ENCODE measurements at regions not wholly inside any gene's neighbourhood (a gene's known extent, or its start where the extent isn't known, plus 50 kb on each side); places are given as distances from the start of the nearest gene placed in this dataset.
A peak's percentile ranks its signal among the peaks of the same experiment; 100 is the strongest.
"Not testable (repeated sequence)": the region's sequence is repeated elsewhere in the genome, so short reads cannot be mapped to it uniquely, and the experiment has no call there.

DNA sequence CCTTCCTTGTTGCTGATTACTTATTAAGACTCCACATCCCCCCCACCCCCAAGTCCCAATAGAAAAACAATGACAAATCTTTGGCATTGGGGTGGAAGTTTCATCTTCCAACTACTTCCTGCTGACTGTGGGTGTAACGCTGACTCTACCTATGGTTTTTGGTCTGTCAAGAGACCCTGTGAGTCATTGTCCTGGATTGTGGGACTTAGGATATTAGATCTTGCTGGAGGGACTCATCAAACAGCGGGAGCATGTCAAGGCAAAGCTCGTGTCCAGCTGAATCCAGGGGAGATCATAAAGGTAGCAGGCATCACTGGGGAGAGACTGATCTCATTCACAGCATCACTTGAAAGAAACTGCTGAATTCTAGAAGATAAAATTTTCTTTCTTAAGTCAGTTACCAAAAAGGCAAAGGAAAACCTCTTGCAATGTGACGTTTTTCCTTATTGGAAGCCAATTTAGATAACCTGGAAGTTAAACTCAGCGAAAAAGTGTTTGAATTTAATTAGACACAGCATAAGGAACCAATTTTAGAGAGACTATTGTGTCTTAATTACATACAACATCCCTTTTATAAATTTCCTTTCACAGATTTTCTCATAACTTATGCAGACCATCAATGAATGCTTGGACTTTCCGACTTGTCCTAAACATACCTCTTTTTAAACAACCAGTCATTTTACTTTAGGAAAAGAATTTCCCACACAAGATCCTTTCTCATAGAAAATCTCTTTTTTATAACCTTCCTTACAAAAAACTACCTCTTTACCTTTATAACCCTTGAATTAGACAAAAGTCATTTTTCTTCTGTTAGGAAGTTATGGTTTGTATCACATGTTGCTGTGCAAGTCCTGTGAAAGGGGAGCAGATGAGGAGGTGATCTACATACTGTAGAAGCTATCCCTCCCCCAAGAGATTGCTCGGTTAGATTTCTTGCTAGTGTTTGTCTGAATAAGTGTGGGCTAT lies 94.6 kb upstream of the SCAF11 start:
- no peak for DNase-seq

DNA sequence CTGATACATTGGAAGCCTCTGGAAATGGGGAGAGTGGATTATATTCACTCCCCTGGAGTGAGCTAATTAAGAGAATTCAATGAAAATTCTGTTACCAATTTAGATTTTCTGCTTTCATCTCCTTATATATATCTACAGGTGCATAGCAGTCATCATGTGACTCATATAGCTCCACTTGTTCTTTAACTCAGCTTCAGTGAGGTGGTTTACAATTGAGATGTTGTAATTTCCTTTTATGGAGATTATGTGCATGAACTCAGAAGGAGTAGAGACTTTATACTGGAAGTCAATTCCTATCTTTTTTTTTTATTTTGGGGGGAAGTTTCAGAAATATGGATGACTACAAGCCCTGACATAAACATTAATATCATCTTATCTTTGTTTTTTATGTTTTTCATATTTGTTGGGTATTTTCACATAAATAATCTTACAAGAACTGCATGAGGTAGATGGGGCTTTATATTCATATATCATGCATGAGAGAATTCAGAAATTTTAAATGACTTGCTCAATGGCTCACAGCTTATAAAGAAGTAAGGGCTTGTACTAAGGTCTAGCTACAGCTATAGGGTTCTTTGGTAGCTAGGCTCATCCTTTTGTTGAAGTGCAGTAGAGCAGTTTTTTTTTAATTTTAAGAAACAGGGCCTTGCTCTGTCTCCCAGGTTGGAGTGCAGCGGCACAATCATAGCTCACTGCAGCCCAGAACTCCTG lies 92.3 kb upstream of the SCAF11 start:
- DNase-seq, result no peak

DNA sequence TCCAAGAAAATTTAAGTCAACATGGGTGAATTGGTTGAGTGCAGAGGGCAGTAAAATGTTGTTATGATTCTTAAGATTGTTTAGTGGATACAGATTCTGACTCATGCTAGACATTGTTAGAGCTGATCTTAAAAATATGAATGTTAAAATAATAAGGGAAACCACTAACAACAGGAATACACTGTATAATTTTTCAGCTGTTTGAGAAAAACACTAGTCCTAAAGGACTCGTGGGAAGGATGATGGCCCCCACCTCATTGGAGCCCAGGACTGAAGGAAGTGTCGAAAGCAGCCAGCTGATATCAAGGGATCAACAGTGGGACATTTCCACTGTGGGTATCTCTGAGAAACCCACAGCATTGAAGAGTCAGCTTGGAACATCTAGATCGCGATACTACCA lies 82.9 kb upstream of the SCAF11 start:
- DNase-seq, result no peak

DNA sequence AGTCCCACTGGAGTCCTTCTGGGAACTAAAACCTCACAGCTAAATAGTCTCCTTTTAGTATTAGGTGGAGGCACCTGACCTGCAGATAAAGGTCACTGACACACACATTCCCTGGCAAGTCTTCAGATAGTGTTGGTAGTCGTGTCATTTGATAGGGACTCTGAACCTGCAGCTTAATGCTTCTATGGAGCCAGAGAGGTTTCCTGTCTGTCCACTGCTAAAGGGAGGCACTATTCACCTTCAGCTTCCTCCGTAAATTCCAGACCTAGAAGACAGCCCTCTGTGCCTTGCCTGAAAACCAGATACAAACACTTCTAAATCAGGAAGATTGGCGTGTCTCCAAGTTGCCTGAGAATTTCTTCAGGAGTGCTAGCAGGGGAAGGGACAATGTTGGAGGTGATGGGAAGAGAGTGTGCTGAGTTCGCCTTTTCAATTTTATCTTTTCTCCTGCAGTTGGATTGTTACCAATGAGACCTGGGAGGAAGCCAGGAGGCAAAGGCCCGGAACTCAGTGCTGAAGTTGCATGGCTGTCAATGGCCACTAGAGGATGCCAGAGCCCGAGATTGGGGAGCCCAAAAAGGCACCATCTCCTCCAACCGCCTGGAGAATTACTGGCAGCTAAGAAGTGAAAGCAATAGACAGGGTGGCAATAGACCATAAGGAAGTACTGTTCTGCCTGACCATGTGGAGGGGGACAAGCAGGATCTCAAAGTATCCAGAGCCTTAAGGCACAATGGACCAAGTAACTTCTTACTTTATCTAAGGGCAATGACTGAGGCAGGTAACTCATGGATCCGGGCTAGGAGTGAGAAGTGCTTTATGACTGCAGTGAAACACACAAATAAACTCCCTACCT lies 81.6 kb upstream of the SCAF11 start:
- peak; percentile 72 to 74 for DNase-seq

DNA sequence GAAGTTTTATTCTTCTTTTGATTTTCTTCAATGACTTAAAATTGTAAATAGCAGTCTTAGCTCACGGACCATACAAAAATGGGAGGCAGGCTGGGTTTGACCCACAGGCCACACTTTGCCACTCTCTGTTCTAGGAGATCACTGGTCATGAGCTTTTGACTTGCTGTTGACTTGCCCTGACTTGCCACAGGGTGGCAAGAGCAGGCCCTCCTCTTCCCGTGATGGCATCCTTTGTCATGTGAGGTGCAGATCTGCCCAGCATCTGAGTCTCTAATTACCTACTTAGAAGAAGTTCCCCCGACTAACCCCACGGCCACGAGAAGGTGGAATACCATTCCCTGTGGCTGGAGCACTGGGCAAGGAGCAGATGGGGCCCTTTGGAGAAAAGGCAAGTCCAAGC lies 81.0 kb upstream of the SCAF11 start:
- DNase-seq, result no peak

DNA sequence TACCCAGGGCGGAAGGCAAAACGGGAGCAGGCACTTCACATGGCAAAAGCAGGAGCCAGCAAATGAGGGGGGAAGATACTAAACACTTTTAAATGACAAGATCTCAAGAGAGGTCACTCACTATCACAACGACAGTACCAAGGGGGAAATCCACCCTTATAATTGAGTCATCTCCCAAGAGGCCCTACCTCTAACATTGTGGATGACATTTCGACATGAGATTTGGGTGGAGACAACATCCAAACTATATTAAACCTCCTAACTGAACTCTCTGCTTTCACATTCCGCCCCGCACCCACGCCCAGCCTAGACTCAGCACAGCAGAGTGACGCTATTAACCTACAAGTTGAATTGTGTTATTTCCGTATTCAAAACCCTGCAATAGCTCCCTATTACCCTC lies 76.7 kb upstream of the SCAF11 start:
- no peak for DNase-seq

DNA sequence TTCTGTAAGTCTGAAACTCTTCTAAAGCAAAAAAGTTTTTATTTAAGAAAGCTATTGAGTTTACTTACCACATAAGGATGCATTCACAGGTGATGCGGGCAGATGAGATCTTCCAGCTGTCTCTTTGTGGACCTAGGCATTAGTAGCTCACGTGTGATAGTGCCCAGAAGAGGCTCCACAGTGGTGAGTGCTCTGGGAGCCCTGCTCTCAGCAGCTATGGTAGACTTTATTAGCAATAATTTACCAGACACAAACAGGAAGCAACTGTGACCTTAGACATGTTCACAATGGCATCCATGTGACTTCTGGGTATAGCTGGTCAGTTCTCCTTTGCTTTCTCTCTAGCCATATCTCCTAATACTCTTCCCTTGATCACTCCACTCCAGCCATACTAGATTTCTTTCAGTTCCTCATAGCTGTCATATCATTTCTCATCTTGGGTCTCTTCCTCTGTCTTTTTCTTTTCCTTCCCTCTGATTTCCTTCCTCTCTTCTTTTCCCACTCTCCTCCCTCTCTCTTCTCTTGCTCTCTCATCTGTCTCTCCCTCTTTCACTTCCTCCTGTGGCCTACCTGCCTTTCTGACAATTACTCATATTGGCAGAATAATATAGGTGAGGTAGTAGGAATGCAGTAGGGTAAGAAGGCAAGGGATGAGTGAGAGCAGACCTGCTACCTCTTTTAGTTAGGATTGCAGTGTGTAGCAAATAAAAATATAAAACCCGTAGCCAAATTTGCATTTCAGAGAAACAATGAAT lies 75.2 kb upstream of the SCAF11 start:
- no peak for DNase-seq

DNA sequence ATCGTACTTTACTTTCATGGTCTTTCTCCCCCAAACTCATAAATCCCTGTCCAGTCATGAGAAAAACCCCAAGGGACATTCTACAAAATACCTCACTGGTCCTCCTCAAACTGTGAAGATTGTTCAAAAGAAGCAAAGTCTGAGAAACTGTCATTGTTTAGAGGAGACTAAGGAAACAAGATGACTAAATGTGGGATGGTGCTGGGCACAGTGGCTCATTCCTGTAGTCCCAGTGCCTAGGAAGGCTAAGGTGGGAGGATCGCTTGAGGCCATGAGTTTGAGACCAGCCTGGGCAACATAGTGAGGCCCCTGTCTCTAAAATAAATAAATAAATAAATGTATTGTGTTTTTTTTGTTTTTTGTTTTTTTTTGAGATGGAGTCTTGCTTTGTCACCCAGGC lies 74.2 kb upstream of the SCAF11 start:
- DNase-seq, result no peak

DNA sequence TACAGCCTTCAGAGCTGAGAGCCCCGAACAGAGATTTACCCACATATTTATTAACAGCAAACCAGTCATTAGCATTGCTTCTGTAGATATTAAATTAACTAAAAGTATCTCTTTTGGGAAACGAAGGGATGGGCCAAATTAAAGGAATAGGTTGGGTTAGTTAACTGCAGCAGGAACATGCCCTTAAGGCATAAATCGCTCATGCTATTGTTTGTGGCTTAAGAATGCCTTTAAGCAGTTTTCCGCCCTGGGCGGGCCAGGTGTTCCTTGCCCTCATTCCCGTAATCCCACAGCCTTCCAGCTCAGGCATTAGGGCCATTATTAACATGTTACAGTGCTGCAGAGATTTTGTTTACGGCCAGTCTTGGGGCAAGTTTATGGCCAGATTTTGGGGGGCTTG lies 68.3 kb upstream of the SCAF11 start:
- not testable (repeated sequence) for DNase-seq

DNA sequence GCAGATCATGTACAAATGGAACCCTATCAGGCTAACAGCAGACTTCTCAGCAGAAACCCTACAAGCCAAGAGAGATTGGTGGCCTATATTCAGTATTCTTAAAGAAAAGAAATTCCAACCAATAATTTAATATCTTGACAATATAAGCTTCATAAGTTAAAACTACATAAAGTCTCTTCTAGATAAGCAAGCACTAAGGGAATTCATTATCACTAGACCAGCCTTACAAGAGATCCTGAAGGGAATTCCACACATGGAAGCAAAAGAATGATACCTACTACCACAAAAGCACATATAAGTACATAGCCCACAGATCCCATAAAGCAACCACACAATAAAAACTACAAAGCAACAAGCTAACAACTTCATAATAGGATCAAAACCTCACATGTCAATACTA lies 60.4 kb upstream of the SCAF11 start:
- DNase-seq, result no peak

DNA sequence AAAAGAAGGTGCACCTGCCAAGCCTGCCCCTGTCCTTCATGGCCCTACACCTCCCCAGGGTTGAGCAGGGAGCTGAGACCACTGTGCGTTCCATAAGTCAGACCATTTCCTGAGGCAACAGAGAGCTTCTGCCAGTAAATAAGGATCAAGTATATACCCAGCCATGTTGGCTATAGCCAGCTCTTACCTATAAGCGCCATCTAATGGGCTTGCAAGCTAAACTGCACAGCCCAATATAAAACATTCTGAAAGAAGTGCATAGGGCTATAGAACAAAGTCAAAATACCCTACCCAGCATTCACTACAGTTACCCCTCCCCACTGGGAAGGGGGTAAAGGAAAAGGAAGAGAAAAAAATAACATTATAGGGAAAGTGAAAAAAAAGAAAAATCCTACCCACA lies 59.3 kb upstream of the SCAF11 start:
- DNase-seq, result no peak

DNA sequence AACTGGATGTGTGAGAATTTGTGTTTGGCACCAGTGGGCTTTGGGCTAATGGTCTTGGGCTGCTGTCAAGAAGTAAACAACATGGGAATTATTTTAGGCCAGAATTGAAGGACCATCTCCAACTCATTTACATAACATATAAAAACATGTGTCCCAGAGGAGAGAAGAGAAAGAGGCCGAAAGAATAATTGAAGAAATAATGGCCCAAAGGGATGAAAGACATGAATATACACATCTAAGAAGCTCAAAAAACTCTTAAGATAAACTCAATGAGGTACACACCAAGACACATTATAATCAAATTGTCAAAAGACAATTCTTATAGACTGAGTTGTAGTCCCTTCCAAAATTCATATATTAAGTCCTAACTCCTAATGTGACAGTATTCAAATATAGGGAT lies 56.1 kb upstream of the SCAF11 start:
- DNase-seq, result no peak

DNA sequence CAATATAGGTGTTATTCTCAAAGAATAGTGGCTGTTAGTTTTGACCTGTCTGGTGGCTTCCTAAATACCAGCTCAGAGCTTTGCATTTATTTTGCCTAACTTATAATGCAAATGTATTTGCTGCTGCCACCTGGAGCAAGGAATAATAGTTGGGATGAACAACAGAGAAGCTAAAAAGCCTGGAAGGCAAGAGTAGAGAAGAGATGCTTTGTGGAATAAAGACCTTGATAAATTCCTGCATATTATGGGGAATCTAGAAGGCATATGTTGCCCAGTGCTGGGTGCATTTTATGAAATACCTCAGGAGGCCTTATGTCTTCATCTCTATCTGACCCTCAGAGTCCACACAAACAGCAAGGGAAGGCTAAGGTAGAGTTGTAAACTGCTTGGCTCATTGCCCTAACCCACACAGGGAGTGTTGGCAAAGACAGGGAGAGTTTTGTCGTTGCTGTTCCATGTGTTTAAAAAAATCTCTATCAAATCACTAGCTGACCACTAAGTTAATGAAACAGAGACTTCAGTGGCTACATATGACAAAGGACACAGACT lies 53.7 kb upstream of the SCAF11 start:
- no peak for DNase-seq
